Nucleus accumbens (tissue), 56 donors: ENCODE measurements at regions not wholly inside any gene's neighbourhood (a gene's known extent, or its start where the extent isn't known, plus 50 kb on each side); places are given as distances from the start of the nearest gene placed in this dataset.

Source experiments
- DNase-seq, 56 donors: peaks; one replicate each; lab custom pipeline; 2025; lab: John Stamatoyannopoulos, UW

DNA sequence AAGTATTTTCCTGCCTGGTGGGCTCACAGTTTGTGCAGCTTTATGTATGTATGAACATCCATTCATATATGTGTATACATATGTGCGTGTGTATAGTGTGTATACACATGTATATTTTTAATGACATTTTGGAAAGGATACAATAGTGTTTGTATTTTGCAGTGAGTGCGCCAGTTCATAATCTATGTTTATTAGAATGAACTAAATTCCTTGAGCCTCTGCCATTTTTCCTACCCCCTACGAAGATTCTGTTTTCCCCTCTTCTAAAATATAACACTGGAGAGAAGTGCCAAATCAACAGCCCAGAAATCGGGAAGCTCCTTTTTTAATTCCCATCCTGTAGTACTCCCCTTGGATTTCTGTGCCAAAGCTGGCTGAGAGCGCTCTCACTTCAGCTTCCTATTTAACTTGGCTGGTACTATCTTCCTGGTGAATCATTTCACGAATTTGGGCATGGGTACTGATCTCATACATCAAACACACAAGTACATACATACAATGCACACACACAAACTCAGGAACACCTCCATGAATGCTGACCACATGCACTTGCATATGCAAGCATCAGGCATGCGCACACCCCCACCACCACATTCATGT, 578.4 kb upstream of the WWC1 start:
- no peak for DNase-seq

DNA sequence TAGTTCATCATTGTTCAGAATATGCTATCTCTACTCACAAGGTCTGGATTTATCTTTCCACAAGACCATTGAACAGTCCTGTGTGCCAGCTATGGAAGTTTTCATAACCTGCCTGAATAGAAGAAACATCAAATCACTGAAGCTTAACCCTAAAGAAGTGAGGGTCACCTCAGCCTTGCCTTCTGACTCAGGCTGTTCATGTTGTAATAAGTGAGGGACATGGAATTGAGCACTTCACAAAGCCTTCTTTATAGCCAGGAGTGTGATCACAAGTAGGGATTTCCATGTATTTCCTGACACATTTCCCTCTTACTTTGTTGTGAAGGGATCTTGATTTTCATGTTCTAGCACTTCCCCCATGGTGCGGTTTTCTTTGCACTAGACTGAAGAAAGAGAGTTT, 577.5 kb upstream of the WWC1 start:
- no peak for DNase-seq

DNA sequence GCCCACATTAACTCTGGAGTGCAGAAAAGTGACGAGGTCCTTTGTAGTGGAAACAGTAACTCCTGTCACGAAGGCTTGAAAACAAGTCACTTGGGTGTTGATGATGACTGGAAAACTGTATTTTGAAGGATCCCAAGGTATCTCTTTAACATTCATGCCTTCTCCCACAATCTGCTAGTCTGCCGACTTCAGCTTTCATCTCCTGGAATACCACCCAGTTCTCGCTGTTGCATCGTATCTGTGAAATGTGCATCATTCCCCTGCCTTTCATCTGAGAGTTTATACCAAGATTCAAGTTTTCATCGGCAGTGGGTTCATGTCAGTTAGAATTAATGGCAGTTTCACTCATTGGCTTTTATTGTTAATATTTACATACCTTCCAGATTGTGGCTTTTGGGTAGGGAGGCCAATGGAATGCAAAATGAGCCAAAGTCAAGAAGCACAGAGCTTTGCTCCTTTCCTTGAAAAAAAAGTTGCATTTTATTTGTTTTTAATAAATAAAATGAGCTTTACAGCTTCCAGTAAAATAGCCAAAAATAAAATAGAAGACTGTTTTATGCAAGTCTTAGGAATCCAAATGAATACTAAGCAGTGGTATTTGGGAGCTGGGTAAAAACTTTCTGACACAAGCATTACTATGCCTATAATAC, 575.2 kb upstream of the WWC1 start:
- DNase-seq, result no peak

DNA sequence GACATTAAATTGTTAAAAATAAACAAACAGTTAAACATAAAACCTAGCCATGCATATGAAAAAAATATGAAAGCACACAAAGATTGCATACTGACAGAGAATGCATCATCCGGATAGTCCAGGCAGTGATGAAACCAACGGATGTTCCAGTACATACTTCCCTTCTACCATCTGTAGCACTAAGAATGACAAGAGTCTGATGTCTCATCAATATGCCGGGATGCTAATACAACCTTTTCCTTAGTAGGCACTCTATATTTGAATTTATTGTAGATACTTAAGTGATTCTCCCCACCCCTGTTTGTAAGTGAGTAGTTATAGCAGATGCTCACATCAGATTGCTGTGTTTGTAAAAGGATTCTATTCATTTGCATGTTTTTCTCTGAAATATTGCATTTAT, 571.2 kb upstream of the WWC1 start:
- no peak for DNase-seq

DNA sequence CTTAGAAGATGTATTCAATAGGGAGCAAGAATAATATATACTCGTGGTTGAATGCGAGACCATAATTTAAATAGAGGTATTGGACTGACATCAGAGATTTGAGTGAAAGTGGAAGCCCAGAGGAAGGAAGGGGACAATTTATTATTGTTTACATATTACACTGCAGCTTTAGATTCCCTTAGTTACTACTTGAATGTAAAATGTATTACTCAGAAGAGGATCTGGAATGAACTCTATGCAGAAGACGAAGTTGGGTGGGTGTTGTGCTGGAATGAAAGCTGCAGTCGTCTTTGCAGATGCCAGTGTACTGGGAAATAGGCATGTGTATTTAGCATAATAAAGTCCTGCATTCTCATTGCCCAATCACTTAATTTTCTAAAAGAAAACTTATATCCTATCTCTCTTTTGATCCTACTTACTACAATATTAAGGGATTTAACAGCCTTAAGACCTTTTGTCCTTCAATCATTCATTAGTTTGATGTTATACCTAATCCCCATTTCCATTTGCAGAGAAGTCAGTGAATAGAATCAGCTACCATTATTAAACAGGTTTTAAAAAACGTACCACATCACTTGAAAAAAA, 570.7 kb upstream of the WWC1 start:
- peak in 3 of 56 donors; percentile 1 to 4 (median 3) for DNase-seq

DNA sequence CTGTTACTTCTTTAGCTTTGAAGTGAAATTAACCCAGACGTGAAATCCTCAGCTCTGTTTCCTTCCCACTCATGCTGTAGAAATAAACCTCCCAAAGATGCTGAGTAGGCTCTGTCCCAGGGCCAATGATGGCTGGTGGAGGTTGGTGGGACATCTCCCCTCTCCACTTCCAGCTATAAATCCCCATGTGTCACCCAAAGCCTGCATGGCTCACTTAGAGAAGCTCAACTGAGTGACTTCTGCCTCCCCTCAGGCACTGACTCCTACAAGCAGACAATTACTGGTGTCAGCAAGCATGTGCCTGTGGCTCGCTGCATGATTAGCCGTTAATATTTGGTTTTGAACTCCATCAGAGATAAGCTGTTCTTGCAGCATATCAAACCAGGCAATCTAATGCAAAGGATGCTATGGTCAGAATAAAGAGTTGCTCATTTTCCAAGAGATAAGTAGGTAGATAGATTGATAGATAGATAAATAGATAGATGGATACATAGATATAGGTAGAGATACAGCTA, 569.5 kb upstream of the WWC1 start:
- DNase-seq, result no peak

DNA sequence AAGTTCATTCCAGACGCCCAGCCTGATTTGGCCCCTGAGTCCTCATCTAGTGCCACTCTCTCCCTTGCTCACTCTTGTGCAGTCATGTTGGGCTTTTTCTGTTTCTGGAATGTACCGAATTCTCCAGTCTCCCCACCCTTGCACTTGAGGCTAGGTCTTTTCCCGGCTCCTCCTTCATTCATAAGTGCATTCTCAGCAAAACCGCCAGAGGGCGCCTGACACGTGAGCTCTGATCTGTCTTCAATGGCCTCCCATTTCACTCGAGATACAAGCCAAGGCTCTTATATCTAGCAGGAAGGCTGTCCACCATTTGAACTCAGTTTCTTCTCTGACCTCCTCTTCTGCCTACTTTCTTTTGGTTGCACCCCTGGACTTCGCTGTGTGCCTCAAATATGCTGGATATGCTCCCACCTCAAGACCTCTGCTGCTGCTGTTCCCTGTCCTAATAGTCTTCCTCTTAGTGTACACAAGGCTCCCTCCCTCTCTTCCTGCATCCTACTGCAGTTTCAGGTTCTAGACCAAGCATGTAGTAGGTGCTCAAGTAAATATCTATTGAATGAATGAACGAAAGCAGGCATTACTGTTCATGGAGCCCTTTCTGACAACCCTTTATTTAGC, 568.1 kb upstream of the WWC1 start:
- DNase-seq, result peak in 50 of 56 donors; percentile 4 to 84 (median 48)

DNA sequence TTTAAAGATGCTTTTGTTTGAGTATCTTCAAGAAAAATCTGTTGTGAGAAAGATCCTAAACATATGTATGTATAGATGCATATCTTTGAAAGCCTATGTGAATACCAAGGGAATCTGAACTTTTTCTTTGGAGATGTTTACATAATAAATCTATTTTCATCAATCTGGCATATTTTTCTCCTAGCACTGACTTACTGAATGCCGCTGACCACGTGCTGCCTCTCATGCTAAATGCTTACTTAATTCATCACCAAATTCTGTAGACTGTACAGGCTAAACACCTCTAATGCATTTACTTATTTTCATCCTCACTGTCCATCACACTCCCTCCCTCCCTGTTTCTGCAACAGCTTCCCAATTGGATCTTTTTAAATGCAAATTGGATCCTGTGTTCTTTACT, 566.2 kb upstream of the WWC1 start:
- DNase-seq, result no peak

DNA sequence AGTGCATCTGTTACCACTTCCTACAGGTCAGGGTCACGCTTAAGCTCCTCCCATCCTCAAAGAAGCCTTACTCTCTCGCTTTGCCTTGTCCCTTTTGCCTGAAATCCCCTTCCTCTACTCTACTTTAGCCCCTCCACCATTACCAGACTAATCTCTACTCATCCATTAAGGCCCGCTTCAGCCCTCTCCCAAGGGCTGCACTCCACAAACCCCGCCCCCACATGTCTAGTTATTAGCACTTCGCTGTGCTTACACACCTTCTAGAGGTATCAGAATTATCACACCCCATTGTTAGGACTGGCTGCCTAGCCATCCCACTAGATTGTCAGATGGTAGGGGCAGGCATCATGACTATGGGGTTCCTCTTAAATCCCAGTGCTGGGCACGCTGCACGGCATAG, 565.7 kb upstream of the WWC1 start:
- no peak for DNase-seq

DNA sequence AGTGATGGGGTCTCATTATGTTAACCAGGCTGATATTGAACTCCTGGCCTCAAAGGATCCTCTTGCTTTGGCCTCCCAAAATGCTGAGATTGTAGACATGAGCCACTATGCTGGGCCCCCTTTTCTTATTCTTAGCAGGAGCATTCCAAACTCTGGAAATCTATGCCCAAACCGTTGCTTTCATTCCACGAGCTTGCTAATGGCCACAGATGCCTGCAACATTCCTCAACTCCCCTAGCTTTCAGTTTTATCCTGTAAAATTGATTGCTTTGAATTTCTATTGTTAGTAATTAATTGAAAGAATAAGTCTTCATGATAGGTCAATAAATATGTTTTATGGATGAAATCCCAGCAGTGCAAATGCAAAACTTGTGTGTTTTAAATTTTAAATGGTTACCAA, 564.8 kb upstream of the WWC1 start:
- no peak for DNase-seq

DNA sequence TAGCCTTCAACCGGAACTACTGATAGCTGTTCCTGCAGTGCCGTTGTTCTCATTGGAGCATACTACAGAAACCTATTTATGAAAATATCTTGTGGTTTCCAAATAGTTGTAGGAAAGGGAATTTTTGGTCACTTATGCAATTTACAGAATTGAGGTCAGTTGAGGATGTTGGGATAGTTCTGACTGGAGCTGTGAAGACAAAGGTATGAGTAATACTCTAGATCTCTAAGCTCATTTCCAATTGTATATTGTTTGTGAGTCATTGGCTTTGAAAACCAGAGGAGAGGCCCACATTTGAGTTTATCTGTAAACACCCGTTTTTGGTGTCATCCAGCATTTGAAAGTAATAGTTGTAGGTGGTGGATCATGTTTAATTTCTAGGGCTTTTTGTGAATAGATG, 561.3 kb upstream of the WWC1 start:
- DNase-seq, result no peak

DNA sequence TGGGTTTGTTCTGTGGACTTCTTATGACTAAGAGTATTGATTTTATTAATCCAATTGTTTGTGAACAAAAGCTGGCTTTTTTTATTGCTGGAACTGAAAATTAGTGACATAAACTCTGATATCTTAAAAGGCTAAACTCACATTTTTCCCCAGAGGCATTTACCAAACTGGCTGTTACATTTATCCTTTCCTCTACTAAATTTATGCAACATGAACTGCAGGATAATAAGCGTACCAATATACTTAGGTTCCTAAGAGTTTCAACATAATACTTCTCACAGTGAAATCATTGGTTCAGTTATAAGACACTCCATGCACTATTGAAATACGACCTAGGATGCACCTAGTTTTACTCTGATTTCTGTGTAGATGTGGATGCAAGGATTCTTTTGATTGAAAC, 560.8 kb upstream of the WWC1 start:
- no peak for DNase-seq

DNA sequence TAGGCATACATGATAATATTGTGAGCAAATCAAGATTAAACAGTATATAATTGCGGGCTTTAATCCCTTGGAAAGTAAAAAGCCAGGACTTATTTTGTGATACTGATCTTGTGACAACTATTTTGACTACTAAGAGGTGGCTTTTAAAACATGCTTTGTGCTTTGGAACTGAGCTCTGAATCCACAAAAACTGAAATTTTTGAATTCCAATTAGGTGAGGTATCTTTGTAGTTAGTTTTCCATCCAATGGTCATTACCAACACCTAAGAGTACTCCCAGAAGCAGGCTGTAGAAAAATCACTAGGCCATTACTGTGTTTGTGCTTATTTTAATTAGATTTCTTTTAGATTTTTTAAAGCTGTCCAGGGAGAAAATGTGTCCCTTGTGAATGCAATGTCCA, 559.5 kb upstream of the WWC1 start:
- no peak for DNase-seq

DNA sequence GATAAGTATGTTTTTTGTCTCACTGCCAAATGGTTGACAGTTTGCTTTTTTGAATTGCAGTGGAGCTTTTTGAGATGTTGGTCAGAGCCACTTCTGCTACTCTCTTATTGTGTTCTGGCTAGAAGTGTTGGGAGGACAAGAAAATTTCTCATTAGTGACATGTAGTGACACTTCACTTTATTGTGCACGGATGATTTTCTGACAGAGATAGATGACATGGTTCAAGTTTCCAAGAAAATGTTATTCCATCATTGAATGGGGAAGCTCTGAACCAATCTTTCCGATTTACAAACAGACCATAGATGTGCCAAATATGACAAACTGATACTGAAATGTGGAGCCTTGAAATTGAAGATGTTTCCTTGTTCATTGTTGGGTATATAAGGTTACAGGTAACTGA, 558.9 kb upstream of the WWC1 start:
- no peak for DNase-seq

DNA sequence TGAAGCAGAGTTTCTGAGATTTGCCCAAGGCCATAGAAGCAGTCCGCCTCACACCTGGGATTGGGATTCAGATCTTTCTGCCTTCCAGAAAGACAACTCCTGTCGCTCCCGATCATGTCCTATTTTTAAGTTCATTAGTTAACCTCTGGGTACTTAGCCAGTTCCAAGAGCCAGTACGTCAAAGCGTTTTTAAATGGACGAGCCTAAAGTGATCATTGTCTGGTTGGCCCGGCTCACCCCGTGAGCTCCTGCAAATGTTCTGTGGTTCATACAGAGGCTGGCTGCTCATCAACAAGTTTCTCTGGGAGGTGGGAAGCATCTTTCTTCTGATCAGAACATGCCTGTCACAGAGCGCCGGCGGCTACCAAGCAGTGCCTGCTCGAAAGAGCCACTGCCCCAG, 554.5 kb upstream of the WWC1 start:
- DNase-seq, result no peak

DNA sequence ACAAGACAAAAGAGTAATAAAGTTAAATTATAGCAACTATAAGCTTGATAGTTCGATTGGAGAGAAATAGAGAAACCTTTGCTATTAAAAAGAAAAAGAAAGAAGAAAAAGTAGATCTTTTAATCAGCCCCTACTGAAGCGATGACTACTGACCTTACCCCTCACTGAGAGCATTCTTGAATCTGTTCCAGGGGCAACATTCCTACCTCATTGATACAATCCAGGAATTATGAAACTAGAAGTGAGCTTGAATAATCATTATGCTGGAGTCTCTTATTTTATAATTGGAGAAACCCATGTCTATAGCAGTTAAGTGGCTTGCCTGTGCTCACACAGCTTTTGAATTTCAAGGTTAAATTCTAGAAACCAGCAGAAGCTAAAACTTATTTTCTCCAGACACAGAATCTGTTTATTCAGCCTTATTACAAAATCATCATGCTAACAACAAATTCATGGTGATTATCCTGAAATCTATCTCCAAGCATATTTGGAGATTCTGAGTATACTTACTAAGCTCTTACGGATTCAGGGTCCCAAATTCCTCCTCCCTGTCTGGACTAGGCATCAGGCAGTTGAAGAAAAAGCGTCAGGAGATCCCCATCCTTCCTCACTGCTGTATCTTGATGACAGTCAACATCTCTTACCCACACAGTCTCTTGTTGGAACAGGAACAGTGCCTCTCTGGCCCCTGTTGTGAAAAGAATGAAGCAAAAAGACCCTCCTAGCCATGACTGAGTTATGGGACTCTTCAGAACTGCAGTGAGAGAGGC, 547.6 kb upstream of the WWC1 start:
- DNase-seq, result no peak

DNA sequence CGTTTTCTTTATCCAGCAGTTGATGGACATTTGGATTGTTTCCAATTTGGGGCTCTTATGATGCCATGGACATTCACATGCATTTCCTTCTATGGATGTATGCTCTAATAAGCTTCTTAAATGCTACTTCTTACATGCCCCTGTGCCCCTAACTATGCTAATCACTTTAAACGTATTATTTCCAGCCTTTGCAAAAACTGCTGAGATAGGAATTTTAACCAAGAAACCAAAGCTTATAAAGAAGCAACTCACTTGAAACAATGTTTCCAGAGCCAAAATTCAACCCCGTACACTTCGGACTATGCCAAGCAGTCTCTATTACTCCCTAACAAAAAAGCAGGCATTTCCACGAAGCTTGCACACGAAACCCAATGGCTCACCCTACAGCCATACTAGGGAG, 545.6 kb upstream of the WWC1 start:
- DNase-seq, result no peak

DNA sequence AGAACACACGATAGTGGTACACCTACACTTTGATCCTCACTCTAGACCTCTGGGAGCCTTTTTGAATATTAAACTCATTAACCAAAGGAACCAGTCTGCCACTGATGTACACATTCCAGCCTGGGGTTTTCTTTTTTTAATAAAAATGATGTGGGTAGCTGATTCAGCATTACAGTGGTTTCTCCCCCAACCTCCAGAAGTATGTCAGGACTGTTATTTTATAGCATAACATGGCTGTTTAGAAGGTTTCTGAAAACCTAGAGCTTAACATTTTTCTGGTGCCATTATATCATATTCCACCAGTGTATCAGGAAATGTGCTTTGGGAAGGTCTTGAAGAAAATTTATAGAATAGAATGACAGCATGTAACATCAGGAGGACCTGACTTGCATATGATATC, 540.9 kb upstream of the WWC1 start:
- no peak for DNase-seq

DNA sequence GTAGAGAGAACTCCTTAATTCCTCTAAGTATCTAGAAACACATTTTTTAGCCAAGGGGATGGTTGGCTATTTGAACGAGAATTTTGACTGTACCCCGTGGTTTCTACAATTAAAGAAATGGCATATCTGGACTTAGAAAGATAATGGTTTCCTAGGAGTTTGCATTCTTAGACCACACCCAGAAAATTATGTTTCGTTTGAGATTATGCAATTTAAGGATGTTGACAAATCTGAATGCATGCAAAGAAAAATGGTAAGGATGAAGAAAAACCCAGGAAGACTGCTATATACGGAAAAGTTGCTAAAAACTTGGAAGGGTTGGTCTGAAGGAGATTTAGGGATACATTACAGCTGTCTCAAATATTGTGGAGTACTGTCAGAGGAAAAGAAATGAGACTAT, 538.5 kb upstream of the WWC1 start:
- no peak for DNase-seq

DNA sequence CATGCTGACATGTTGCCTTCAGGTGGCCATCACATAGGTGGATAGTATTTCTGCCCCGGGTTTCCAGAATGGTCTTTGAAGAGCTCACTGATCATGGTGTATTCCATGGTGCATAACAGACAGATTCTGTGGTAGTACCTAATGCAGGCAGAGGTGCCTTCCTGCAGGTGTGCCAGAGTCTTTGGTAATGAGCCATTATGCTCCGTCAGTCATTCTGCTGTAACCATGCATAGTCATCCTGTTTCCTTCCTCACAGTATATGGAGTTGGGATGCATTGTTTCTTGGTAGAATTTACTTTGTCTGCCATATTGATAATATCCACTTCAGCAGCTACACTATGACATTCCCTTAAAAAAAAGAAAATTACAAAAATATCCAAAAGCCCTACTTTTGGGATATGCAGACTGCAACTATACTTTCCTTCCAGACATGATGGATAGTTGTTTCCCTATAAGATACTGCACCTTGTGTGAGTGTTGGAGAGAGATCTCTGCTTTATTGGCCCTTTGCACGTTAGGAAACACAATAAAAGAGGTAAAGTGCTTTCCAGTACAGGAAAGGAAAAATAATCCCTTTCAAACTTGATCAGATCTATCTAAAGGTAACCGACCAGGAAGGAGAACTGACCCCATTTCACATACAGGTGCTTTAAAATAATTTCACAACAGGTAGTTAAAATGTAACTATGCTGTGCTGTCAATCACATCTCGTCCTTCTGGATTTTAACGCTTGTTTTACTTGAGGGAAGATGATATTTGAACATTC, 537.5 kb upstream of the WWC1 start:
- no peak for DNase-seq
